CD4-positive, alpha-beta T cell (primary cell): ENCODE measurements at regions not wholly inside any gene's neighbourhood (a gene's known extent, or its start where the extent isn't known, plus 50 kb on each side); places are given as distances from the start of the nearest gene placed in this dataset.

Source experiments
- ATAC-seq: fragments of 200-7000 bp; cut with Tn5 transposase; one replicate; pipeline ENCODE4 v1.10.0; 2022; ENCODE audit warnings: mild to moderate bottlenecking; ENCODE audit not compliant: poor library complexity
- CTCF ChIA-PET: fragments of 350-600 bp; sonication (Branson Sonifier 250); formaldehyde crosslinking; loops from one replicate; lab custom pipeline; 2021; ENCODE audit warnings: antibody characterized with exemption, inconsistent platforms; lab: Charles Lee
- POLR2A ChIA-PET: fragments of 350-600 bp; sonication (Branson Sonifier 250); formaldehyde crosslinking; loops from one replicate; lab custom pipeline; 2021; ENCODE audit warnings: antibody characterized with exemption, inconsistent platforms; lab: Charles Lee
- DNase-seq, 14 experiments: peaks; one replicate each; pipeline ENCODE4 v3.0.0-alpha.2; 2013 to 2020; ENCODE audit warnings: mixed read lengths in 2 of 14
- H3K27ac ChIP-seq, 2 donors: one replicate each; pipeline versions ENCODE4 v1.5.1 to v1.7.0; 2013; ENCODE audit warnings: low read length in 2 of 2, low read depth in 1 of 2, mild to moderate bottlenecking in 1 of 2
- H3K27me3 ChIP-seq, 2 experiments: 1 replicate in 1 of 2; 2 replicates in 1 of 2; pipeline versions ENCODE4 v1.6.1 to v1.7.0; 2013; ENCODE audit warnings: low read length in 2 of 2, control low read depth in 1 of 2, mild to moderate bottlenecking in 1 of 2, moderate library complexity in 1 of 2; ENCODE audit not compliant: insufficient read depth in 2 of 2, control insufficient read depth in 1 of 2
- H3K36me3 ChIP-seq: one replicate; pipeline ENCODE4 v1.6.1; 2013; ENCODE audit warnings: low read length, control low read depth; ENCODE audit not compliant: insufficient read depth
- H3K4me1 ChIP-seq: one replicate; pipeline ENCODE4 v1.6.1; 2013; ENCODE audit warnings: low read length, control low read depth; ENCODE audit not compliant: insufficient read depth
- H3K4me3 ChIP-seq: one replicate; pipeline ENCODE4 v1.5.1; 2013; ENCODE audit warnings: mild to moderate bottlenecking, low read length, moderate library complexity
- H3K9me3 ChIP-seq, 2 experiments: 1 replicate in 1 of 2; 2 replicates in 1 of 2; pipeline versions ENCODE4 v1.6.1 to v1.7.0; 2013; ENCODE audit warnings: low read length in 2 of 2, mild to moderate bottlenecking in 2 of 2, control low read depth in 1 of 2, moderate library complexity in 1 of 2; ENCODE audit not compliant: control insufficient read depth in 1 of 2, insufficient read depth in 1 of 2
- H3K27ac Mint-ChIP-seq: one replicate; pipeline ENCODE4 v1.8.0; 2020; ENCODE audit warnings: mixed read lengths
- H3K27me3 Mint-ChIP-seq: one replicate; pipeline ENCODE4 v1.8.0; 2021; ENCODE audit warnings: mixed read lengths
- H3K36me3 Mint-ChIP-seq: one replicate; pipeline ENCODE4 v1.8.0; 2021; ENCODE audit warnings: low read depth, mixed read lengths
- H3K4me1 Mint-ChIP-seq: one replicate; pipeline ENCODE4 v1.8.0; 2021; ENCODE audit warnings: low read depth, mixed read lengths
- H3K4me3 Mint-ChIP-seq: one replicate; pipeline ENCODE4 v1.8.0; 2020; ENCODE audit warnings: mild to moderate bottlenecking, mixed read lengths
- H3K9me3 Mint-ChIP-seq: one replicate; pipeline ENCODE4 v1.8.0; 2020; ENCODE audit warnings: mixed read lengths
- intact Hi-C, 2 experiments: fragments of 100-400 bp; cut with DNase I in 1 of 2; cut with micrococcal nuclease in 1 of 2; formaldehyde crosslinking; loops; one replicate each; pipeline versions ENCODE4 v1.15.1 to v1.9.0; 2023 to 2025; cut with DNase I, micrococcal nuclease
- TF ChIP-seq, protein P1 (sequence below): fragments of 200-600 bp; IDR thresholded peaks from one replicate; pipeline ENCODE4 v1.8.0; 2022; ENCODE audit warnings: antibody characterized with exemption, mild to moderate bottlenecking

DNA sequence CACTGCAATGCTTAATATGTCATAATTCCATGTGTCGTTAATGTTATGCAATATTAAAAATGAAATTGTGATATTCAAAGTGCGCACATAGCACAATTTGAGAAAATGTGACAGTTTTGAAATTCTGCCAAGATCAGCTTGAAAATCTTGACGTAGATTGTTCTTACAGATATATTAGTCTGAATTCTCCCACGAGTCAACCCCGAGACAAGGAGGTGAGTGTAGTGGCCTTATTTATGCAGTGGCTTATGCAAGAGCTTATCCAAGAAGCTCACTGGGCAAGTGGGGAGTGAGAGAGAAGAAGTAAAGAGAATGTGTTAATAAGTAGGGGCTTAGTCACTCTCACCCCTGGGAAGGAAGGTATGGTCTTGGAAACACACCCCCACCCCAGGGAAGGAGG, 286.1 kb upstream of the STS start:
- ChIA-PET POLR2A (no interaction called here), CTCF (no interaction called here)
- no peak overlapping the region for H3K27ac ChIP-seq
- Mint-ChIP-seq H3K27ac (no peak overlapping the region), H3K36me3 (no peaks in the 10 kb centered on the region), H3K4me3 (no peak overlapping the region), H3K27me3 (no peaks in the 10 kb centered on the region), H3K9me3 (no peaks in the 10 kb centered on the region), H3K4me1 (no peaks in the 10 kb centered on the region)
- no peaks in the 10 kb centered on the region for H3K36me3 ChIP-seq
- H3K4me3 ChIP-seq: no peak overlapping the region
- H3K27me3 ChIP-seq: no peaks in the 10 kb centered on the region
- intact Hi-C loops: no loop called here
- ATAC-seq: no peak
- no peak for DNase-seq
- H3K4me1 ChIP-seq: no peaks in the 10 kb centered on the region
- peaks cover 0 to 6% of the 10 kb centered on the region in 2 experiments for H3K9me3 ChIP-seq
- TF ChIP-seq, protein P1, sequence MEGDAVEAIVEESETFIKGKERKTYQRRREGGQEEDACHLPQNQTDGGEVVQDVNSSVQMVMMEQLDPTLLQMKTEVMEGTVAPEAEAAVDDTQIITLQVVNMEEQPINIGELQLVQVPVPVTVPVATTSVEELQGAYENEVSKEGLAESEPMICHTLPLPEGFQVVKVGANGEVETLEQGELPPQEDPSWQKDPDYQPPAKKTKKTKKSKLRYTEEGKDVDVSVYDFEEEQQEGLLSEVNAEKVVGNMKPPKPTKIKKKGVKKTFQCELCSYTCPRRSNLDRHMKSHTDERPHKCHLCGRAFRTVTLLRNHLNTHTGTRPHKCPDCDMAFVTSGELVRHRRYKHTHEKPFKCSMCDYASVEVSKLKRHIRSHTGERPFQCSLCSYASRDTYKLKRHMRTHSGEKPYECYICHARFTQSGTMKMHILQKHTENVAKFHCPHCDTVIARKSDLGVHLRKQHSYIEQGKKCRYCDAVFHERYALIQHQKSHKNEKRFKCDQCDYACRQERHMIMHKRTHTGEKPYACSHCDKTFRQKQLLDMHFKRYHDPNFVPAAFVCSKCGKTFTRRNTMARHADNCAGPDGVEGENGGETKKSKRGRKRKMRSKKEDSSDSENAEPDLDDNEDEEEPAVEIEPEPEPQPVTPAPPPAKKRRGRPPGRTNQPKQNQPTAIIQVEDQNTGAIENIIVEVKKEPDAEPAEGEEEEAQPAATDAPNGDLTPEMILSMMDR: no peak

DNA sequence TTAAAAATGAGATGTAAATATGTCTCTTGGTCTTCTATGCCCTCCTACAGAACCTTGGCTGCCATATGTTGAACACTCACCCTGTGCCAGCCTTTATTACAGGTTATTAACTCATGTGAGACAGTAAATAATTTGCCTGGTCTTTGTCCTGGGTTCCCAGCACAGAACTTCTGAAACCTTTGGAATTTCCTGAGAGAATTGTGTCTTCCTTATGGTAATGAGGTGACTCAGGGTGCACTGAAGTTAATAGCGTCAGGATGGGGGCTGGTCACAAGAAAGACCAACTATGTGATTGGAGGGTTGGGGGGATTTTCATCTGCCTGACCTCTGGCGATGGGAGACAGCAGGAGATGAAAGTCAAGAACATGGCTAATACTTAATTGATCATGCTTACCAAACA, 289.8 kb upstream of the STS start:
- no peak overlapping the region for H3K27ac Mint-ChIP-seq
- ATAC-seq (no peak), DNase-seq (no peak)
- POLR2A ChIA-PET: no interaction called here
- Histone ChIP-seq H3K27me3 (no peaks in the 10 kb centered on the region), H3K27ac (no peak overlapping the region), H3K36me3 (no peaks in the 10 kb centered on the region), H3K9me3 (peaks cover 0 to 6% of the 10 kb centered on the region in 2 experiments), H3K4me1 (no peaks in the 10 kb centered on the region), H3K4me3 (no peak overlapping the region)
- TF ChIP-seq, protein P1: no peak
- no peaks in the 10 kb centered on the region for H3K36me3 Mint-ChIP-seq
- intact Hi-C loops: no loop called here
- CTCF ChIA-PET: interaction anchor here (0.6 kb wide), 1 partner anchor 15 kb away, joined by 3 read pairs; no protein-coding TSS in a partner anchor
- H3K27me3 Mint-ChIP-seq: no peaks in the 10 kb centered on the region
- no peaks in the 10 kb centered on the region for H3K9me3 Mint-ChIP-seq
- no peaks in the 10 kb centered on the region for H3K4me1 Mint-ChIP-seq
- H3K4me3 Mint-ChIP-seq: no peak overlapping the region

DNA sequence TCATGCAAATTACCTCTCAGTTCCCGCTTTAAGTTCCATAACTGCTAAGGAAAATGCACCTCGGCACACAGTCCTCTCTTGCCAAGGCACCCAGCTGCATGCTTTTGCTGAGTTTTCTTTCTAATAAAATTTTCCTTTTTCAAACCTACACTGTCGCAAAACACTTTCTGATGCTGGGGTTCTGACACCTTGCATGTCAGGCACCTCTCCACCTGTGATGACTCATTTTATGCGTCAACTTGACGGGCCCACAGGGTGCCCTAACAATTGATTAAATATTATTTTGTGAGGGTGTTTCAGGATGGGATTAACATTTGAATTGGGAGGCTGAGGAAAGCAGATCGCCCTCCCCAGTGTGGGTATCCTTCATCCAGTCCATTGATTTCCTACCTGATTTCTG, 291.0 kb upstream of the STS start:
- Histone ChIP-seq H3K4me3 (no peak overlapping the region), H3K27me3 (no peaks in the 10 kb centered on the region), H3K4me1 (no peaks in the 10 kb centered on the region), H3K36me3 (no peaks in the 10 kb centered on the region), H3K27ac (no peak overlapping the region), H3K9me3 (peaks cover 0 to 6% of the 10 kb centered on the region in 2 experiments)
- Mint-ChIP-seq H3K36me3 (no peaks in the 10 kb centered on the region), H3K4me1 (no peaks in the 10 kb centered on the region), H3K27me3 (no peaks in the 10 kb centered on the region), H3K27ac (no peak overlapping the region), H3K9me3 (no peaks in the 10 kb centered on the region), H3K4me3 (no peak overlapping the region)
- ChIA-PET CTCF (no interaction called here), POLR2A (no interaction called here)
- TF ChIP-seq, protein P1: no peak
- ATAC-seq (no peak), DNase-seq (no peak)
- intact Hi-C loops: no loop called here
